ENCODE measurements at regions not wholly inside any gene's neighbourhood (a gene's known extent, or its start where the extent isn't known, plus 50 kb on each side); places are given as distances from the start of the nearest gene placed in this dataset.

DNA sequence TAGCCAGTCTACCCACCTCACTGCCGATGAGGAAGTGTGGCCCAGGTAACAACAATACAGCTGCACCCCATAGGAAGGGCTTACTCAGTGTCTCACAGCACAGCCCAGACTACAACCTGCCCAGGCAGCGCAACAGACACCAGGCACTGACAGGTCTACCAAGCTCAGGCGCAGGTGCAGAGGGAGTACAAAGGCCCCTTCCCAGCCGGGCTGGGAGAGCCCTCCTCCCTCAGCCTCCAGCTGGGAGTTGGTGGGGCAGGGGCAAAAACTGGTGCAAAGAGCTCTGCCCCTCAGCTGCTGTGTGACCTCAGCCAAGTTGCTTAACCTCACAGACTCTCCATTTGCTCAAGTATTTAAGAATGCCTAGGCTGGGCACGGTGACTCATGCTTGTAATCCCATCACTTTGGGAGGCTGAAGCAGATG lies 112.6 kb upstream of the LHX1 start:
- Mint-ChIP-seq H3K4me1 (ENCODE audit: low read depth) (no peaks in the 10 kb centered on the region), H3K27me3 (ENCODE audit: insufficient read depth) (peaks cover 37% of the 10 kb centered on the region), H3K27ac (no peak overlapping the region), H3K9me3 (no peaks in the 10 kb centered on the region), H3K4me3 (no peak overlapping the region), H3K36me3 (ENCODE audit: low read depth) (no peaks in the 10 kb centered on the region)
- no peak for DNase-seq
- TF ChIP-seq, protein P1, sequence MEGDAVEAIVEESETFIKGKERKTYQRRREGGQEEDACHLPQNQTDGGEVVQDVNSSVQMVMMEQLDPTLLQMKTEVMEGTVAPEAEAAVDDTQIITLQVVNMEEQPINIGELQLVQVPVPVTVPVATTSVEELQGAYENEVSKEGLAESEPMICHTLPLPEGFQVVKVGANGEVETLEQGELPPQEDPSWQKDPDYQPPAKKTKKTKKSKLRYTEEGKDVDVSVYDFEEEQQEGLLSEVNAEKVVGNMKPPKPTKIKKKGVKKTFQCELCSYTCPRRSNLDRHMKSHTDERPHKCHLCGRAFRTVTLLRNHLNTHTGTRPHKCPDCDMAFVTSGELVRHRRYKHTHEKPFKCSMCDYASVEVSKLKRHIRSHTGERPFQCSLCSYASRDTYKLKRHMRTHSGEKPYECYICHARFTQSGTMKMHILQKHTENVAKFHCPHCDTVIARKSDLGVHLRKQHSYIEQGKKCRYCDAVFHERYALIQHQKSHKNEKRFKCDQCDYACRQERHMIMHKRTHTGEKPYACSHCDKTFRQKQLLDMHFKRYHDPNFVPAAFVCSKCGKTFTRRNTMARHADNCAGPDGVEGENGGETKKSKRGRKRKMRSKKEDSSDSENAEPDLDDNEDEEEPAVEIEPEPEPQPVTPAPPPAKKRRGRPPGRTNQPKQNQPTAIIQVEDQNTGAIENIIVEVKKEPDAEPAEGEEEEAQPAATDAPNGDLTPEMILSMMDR (IDR thresholded peaks at IDR 0.05), result no peak

DNA sequence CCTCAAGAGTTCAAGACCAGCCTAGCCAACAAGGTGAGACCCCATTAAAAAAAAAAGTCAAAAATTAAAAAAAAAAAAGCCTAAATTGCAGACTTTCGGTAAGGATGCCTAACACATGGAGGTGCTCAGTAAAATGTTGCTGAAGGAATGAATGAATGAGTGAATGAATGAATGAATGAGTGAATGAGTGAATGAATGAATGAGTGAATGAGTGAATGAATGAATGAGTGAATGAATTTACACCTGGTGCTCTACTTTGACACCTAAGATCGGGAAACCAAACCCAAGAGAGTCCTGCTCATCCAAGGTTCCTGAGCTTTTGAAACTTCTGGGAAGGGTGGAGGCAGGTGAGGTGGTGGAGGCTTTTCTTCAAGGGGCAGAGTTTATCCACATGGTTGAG lies 112.2 kb upstream of the LHX1 start:
- H3K36me3 Mint-ChIP-seq (ENCODE audit: low read depth), result no peaks in the 10 kb centered on the region
- H3K27me3 Mint-ChIP-seq (ENCODE audit: insufficient read depth), result peaks cover 37% of the 10 kb centered on the region
- H3K27ac Mint-ChIP-seq, result no peak overlapping the region
- TF ChIP-seq, protein P1 (IDR thresholded peaks at IDR 0.05), result no peak
- no peak for DNase-seq
- H3K4me1 Mint-ChIP-seq (ENCODE audit: low read depth), result no peaks in the 10 kb centered on the region
- no peak overlapping the region for H3K4me3 Mint-ChIP-seq
- no peaks in the 10 kb centered on the region for H3K9me3 Mint-ChIP-seq

DNA sequence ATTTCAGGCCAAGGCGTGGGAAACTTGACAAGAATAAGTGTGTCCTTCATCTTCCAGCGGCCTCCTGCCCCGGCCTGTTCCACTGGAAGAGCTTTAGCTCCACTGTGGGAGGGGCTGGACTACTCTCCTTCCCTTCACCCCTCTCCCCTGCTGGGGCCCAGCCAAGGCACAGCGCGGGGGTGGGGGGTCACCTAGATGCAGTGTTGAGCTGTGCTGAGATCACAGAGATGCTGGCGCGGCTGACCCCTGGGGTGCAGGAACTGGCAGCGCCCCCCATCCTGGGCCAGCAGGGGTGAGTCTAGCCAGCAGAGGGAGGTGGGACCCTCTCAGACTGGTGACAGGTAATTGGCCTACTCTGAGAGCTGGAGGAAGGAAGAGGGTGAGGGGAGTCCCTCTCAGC lies 111.8 kb upstream of the LHX1 start:
- H3K27ac Mint-ChIP-seq, result no peak overlapping the region

DNA sequence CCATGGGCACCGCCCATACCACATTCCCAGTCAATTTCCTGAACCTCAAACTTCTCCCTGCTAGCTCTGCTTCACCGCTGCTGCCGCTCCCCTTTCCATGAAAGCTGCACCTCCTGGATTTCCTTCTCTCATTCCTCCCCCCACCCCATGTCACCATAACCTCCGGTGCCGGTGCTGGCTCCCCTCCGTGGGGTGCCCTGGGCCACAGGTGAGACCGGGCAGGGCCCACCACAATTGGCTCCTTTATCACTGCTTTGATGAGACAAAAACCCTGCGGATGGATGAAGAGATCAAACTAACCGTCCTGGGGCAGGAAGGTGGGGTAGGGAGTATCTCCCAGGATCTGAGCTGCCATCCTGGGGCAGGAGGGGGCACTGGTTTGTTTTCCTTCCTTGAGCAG lies 111.3 kb upstream of the LHX1 start:
- Mint-ChIP-seq H3K4me3 (no peak overlapping the region), H3K9me3 (no peaks in the 10 kb centered on the region), H3K27me3 (ENCODE audit: insufficient read depth) (peaks cover 32% of the 10 kb centered on the region), H3K36me3 (ENCODE audit: low read depth) (no peaks in the 10 kb centered on the region), H3K4me1 (ENCODE audit: low read depth) (no peaks in the 10 kb centered on the region), H3K27ac (no peak overlapping the region)
- no peak for DNase-seq
- TF ChIP-seq, protein P1 (IDR thresholded peaks at IDR 0.05), result no peak

More for the DNA sequence above, 111.8 kb upstream of the LHX1 start:
- DNase-seq, result no peak
- Mint-ChIP-seq H3K9me3 (no peaks in the 10 kb centered on the region), H3K27me3 (ENCODE audit: insufficient read depth) (peaks cover 35% of the 10 kb centered on the region), H3K36me3 (ENCODE audit: low read depth) (no peaks in the 10 kb centered on the region), H3K4me1 (ENCODE audit: low read depth) (no peaks in the 10 kb centered on the region), H3K4me3 (no peak overlapping the region)
- TF ChIP-seq, protein P1 (IDR thresholded peaks at IDR 0.05), result no peak

DNA sequence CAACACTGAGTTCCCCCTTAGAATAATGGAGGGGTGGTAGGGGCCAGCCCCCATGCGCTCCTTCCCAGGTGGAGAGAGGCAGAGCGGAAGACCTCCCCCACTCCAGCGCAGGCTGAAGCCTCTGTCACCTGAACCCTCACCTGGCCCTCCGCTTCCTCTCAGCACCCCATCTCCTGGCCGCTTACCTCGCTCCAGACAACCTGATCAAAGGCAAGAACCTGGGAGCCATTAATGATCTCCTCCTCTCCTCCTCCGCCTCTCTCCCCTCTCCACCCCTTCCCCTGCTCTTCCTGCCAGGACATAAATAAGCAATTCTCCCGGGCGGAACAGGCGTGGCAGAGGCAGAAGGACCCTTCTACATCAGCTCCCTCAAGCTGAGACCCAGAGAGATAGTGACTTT lies 110.2 kb upstream of the LHX1 start:
- Mint-ChIP-seq H3K36me3 (ENCODE audit: low read depth) (no peaks in the 10 kb centered on the region), H3K4me3 (no peak overlapping the region), H3K4me1 (ENCODE audit: low read depth) (no peaks in the 10 kb centered on the region), H3K27ac (no peak overlapping the region), H3K9me3 (no peaks in the 10 kb centered on the region), H3K27me3 (ENCODE audit: insufficient read depth) (peaks cover 25% of the 10 kb centered on the region)
- TF ChIP-seq, protein P1 (IDR thresholded peaks at IDR 0.05), result no peak
- DNase-seq, result no peak

DNA sequence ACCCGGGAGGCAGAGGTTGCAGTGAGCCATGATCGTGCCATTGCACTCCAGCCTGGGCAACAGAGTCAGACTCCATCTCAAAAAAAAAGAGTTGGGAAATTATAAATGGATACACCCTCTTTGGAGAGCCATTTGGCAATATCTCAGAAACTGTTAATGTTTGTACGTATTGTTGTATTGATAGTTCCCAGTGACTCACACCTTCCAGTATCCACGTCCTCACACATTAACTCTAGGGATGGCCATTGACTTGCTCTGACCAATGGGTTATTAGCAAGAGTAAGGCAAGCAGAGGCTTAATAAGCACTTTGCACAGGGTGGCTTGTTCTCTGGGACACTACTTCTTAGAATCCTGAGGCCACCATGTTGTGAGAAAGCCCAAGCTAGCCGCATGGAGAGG lies 107.6 kb upstream of the LHX1 start:
- Mint-ChIP-seq H3K27ac (no peak overlapping the region), H3K9me3 (no peaks in the 10 kb centered on the region), H3K4me3 (no peak overlapping the region), H3K4me1 (ENCODE audit: low read depth) (no peaks in the 10 kb centered on the region), H3K27me3 (ENCODE audit: insufficient read depth) (peaks cover 29% of the 10 kb centered on the region), H3K36me3 (ENCODE audit: low read depth) (no peaks in the 10 kb centered on the region)
- TF ChIP-seq, protein P1 (IDR thresholded peaks at IDR 0.05), result no peak
- DNase-seq, result no peak
